ENCODE measurements at regions not wholly inside any gene's neighbourhood (a gene's known extent, or its start where the extent isn't known, plus 50 kb on each side); places are given as distances from the start of the nearest gene placed in this dataset.

- TF ChIP-seq RCOR1 (conservative IDR thresholded peaks at IDR 0.05; ENCODE audit: low read depth, low read length) (no peak), BACH1 (IDR thresholded peaks at IDR 0.05; ENCODE audit: borderline replicate concordance) (no peak)
Measured at GRCh38 chr10:121059351-121059750, 208.2 kb downstream of the WDR11 start (continued).

- FAIRE-seq = no peak
- H3K79me2 ChIP-seq (ENCODE audit: control insufficient read depth, insufficient read depth, low read length) = no peaks in the 10 kb centered on the region
- no peak overlapping the region for H3K4me2 ChIP-seq (ENCODE audit: control insufficient read depth, insufficient read depth)
- in situ Hi-C loops (cut with MboI) = no loop called here
- SMC1A ChIA-PET (ENCODE audit: uncharacterized antibody, unreplicated experiment) = interaction anchor here (1.0 kb wide), 1 partner anchor 38 kb away, joined by 3 read pairs; no protein-coding TSS in a partner anchor
- 0% methylated on average over 3 of the region's 3 CpGs for WGBS (ENCODE audit: insufficient coverage, insufficient replicate concordance, low lambda C conversion rate, missing lambda C conversion rate)
- H3K4me3 ChIP-seq = no peak overlapping the region
- intact Hi-C loops (cut with micrococcal nuclease; ENCODE audit: unreplicated experiment) = no loop called here
- no peak for ATAC-seq
- H3K27me3 ChIP-seq (replicated peaks in 1 of 2; ENCODE audit: control insufficient read depth in 2 of 2, insufficient read depth in 2 of 2, low read length in 1 of 2) = no peaks in the 10 kb centered on the region
- H3K36me3 ChIP-seq (ENCODE audit: control insufficient read depth in 2 of 2, insufficient read depth in 2 of 2, low read length in 1 of 2) = no peaks in the 10 kb centered on the region
- H3K9me3 ChIP-seq (replicated peaks; ENCODE audit: control insufficient read depth, insufficient read depth, low read length) = no peaks in the 10 kb centered on the region
- TF ChIP-seq BCLAF1 (IDR thresholded peaks at IDR 0.05) (no peak), FOXK2 (IDR thresholded peaks at IDR 0.05) (no peak), USF1 (IDR thresholded peaks at IDR 0.05; ENCODE audit: borderline replicate concordance, extremely low read length, insufficient read depth, low read depth, low read length) (no peak), LARP7 (IDR thresholded peaks at IDR 0.05) (no peak), ELK1 (IDR thresholded peaks at IDR 0.05; ENCODE audit: low read depth, low read length) (no peak)
- DNase-seq (ENCODE audit: low read depth, low spot score) = no peak
- no peak overlapping the region for H3K9ac ChIP-seq (ENCODE audit: control insufficient read depth, insufficient read depth, low read length)
- no peaks in the 10 kb centered on the region; the same call in 1 of the 2 replicates for H4K20me1 ChIP-seq (ENCODE audit: control insufficient read depth, insufficient read depth)
- H3K27ac ChIP-seq (ENCODE audit: control insufficient read depth, insufficient read depth) = no peak overlapping the region
- CTCF ChIA-PET = no interaction called here
- H3K4me1 ChIP-seq (ENCODE audit: control insufficient read depth, insufficient read depth, low read length) = no peaks in the 10 kb centered on the region
- no TSS peak for BruUV-seq (replicated peaks)
- RAD21 ChIA-PET (ENCODE audit: unreplicated experiment) = no interaction called here
- POLR2A ChIA-PET = no interaction called here
- H2AFZ ChIP-seq (ENCODE audit: control insufficient read depth, low read depth, low read length) = no peak overlapping the region
Measured at GRCh38 chr10:121062115-121062514, 211.0 kb downstream of the WDR11 start.

Measured in GM12878 (cell line).